AG04450 (cell line): ENCODE measurements at regions not wholly inside any gene's neighbourhood (a gene's known extent, or its start where the extent isn't known, plus 50 kb on each side); places are given as distances from the start of the nearest gene placed in this dataset.

Experiments
- CTCF ChIA-PET: fragments of 300-600, 350-600 bp; formaldehyde crosslinking; extraction: SDS; loops from one replicate; lab custom pipeline; 2022; ENCODE audit warnings: antibody characterized with exemption, inconsistent platforms; lab: Charles Lee
- POLR2A ChIA-PET: fragments of 350-600 bp; formaldehyde crosslinking; extraction: SDS; loops from one replicate; lab custom pipeline; 2021; ENCODE audit warnings: antibody characterized with exemption, inconsistent platforms; lab: Yijun Ruan, JAX
- DNase-seq: peaks from one replicate; pipeline ENCODE4 v3.0.0-alpha.2; 2011; ENCODE audit warnings: low read depth, low spot score
- H3K27ac ChIP-seq: one replicate; pipeline ENCODE4 v1.5.1; 2012; ENCODE audit warnings: low read depth, low read length, control low read depth
- H3K27me3 ChIP-seq: one replicate; pipeline ENCODE4 v1.6.0; 2012; ENCODE audit warnings: low read length; ENCODE audit not compliant: control insufficient read depth, insufficient read depth
- H3K4me3 ChIP-seq: 2 replicates; pipeline ENCODE4 v1.5.1; 2011; ENCODE audit warnings: mild to moderate bottlenecking, low read depth, low read length, control low read depth
- H3K9me3 ChIP-seq: 2 replicates; pipeline ENCODE4 v1.5.1; 2012; ENCODE audit warnings: low read length; ENCODE audit not compliant: control insufficient read depth, insufficient read depth
- CTCF ChIP-seq: IDR thresholded peaks from 2 replicates; pipeline ENCODE4 v1.5.1; 2011; ENCODE audit warnings: low read depth, low read length, control low read depth, inconsistent platforms

- Histone ChIP-seq H3K4me3 (no peak overlapping the region), H3K9me3 (no peaks in the 10 kb centered on the region), H3K27me3 (no peaks in the 10 kb centered on the region), H3K27ac (no peak overlapping the region)
- POLR2A ChIA-PET = no interaction called here
- TF ChIP-seq CTCF = no peak
- CTCF ChIA-PET = no interaction called here
- DNase-seq = no peak
These were observed 163.9 kb downstream of the LYPLAL1 start for GRCh38 chr1:219337588-219337987.

GRCh38 chr1:219333626-219334025, 159.9 kb downstream of the LYPLAL1 start:
- Histone ChIP-seq H3K9me3 (no peaks in the 10 kb centered on the region), H3K27ac (no peak overlapping the region), H3K27me3 (no peaks in the 10 kb centered on the region), H3K4me3 (no peak overlapping the region)
- ChIA-PET POLR2A (no interaction called here), CTCF (interaction anchor here (0.9 kb wide), 1 partner anchor 479 kb away, joined by 3 read pairs; no protein-coding TSS in a partner anchor)
- TF ChIP-seq CTCF = no peak
- DNase-seq = no peak

DNA sequence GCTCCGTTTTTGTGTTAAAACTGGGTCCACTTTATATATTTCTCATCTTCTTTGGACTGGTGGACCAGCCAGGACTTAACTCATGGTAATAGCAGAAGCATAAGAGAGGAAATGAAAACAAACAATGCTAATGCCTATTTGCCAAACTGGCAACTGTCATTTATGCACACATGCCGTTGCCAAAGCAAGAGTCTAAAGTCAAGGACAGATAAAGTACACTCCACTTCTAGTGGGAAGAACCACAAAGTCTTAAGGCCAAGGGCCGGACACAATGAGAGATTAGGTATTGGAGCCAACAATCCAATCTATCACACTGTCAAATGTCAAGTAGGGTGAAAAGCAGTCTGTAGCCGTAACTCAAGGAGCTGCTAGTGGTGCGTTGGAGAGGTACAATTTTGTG, 157.7 kb downstream of the LYPLAL1 start:
- POLR2A ChIA-PET = interaction anchor here (0.7 kb wide), 1 partner anchor 44 kb away, joined by 3 read pairs; no protein-coding TSS in a partner anchor

DNA sequence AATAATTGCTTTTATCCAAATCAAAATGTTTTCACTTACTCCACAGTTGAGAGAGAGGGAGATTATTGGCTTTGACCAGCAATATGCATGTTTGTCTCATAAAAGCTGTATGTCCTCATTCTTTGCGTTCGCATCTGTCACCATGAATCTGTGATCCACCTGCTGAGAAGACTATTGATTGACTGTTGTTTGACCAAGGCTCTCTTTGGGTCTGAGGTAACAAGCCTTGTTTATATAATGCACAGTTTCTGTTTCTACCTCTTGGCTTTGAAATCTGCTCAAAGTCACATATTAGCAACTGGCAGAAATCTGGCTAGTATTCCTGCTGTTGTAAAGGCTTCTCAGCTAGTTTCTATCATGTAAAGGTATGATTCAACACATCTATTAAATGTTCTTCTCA, 157.0 kb downstream of the LYPLAL1 start:
- DNase-seq = no peak
- H3K27ac ChIP-seq = no peak overlapping the region
- ChIA-PET POLR2A (interaction anchor here (0.7 kb wide), 1 partner anchor 44 kb away, joined by 3 read pairs; no protein-coding TSS in a partner anchor), CTCF (no interaction called here)
- H3K9me3 ChIP-seq = 0 out of 2 replicates have a peak, but pooled peaks cover 6% of the 10 kb centered on the region
- H3K4me3 ChIP-seq = no peak overlapping the region
- H3K27me3 ChIP-seq = no peaks in the 10 kb centered on the region
- TF ChIP-seq CTCF = no peak

More for the DNA sequence above, 157.7 kb downstream of the LYPLAL1 start:
- CTCF ChIA-PET = no interaction called here
- H3K27ac ChIP-seq = no peak overlapping the region
- DNase-seq = no peak
- H3K9me3 ChIP-seq = 0 out of 2 replicates have a peak, but pooled peaks cover 6% of the 10 kb centered on the region
- H3K4me3 ChIP-seq = no peak overlapping the region
- no peak for TF ChIP-seq CTCF
- H3K27me3 ChIP-seq = no peaks in the 10 kb centered on the region

DNA sequence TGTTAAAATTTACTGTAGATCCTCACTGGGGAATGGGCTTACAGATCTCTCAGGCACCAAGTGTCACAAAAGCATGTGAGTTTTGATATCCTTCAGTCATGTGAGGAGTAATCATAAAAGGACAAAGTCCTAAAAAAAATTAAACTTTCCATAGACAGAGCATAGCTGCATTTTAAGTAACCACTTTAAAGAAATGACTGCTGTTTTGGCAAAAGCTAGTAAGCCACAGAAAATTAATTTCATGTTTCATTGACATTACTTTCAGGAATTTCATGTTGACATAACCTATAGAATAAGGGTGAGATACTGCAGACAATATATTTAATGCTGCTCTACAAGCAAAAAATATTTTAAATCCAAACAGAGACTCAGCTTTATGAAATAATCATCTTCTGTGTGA, 156.3 kb downstream of the LYPLAL1 start:
- CTCF ChIA-PET = no interaction called here
- no peak for DNase-seq
- POLR2A ChIA-PET = no interaction called here
- Histone ChIP-seq H3K9me3 (0 out of 2 replicates have a peak, but pooled peaks cover 6% of the 10 kb centered on the region), H3K4me3 (no peak overlapping the region), H3K27ac (no peak overlapping the region), H3K27me3 (no peaks in the 10 kb centered on the region)
- TF ChIP-seq CTCF = no peak
